Stimulated activated memory B cell treated with anti-CD40 and anti-IgM and Interleukin-4, amounts not matched to agents 10 μg/mL and 1 μg/mL and 100 μg/mL, for 72 hours (primary cell): ENCODE measurements at regions not wholly inside any gene's neighbourhood (a gene's known extent, or its start where the extent isn't known, plus 50 kb on each side); places are given as distances from the start of the nearest gene placed in this dataset.

Experiments used
- ATAC-seq: fragments of 150-1000 bp; cut with Tn5 transposase; 2 replicates; pipeline ENCODE4 v1.10.0; 2021
- H3K27ac Mint-ChIP-seq: one replicate; pipeline ENCODE4 v1.8.0; 2022; ENCODE audit warnings: mild to moderate bottlenecking, mixed read lengths
- H3K27me3 Mint-ChIP-seq: one replicate; pipeline ENCODE4 v1.8.0; 2022; ENCODE audit warnings: mixed read lengths
- H3K36me3 Mint-ChIP-seq: one replicate; pipeline ENCODE4 v1.8.0; 2022; ENCODE audit warnings: mixed read lengths
- H3K4me1 Mint-ChIP-seq: one replicate; pipeline ENCODE4 v1.8.0; 2022; ENCODE audit warnings: mixed read lengths
- H3K4me3 Mint-ChIP-seq: one replicate; pipeline ENCODE4 v1.8.0; 2022; ENCODE audit warnings: mild to moderate bottlenecking, moderate library complexity, mixed read lengths
- H3K9me3 Mint-ChIP-seq: one replicate; pipeline ENCODE4 v1.8.0; 2022; ENCODE audit warnings: mixed read lengths

DNA sequence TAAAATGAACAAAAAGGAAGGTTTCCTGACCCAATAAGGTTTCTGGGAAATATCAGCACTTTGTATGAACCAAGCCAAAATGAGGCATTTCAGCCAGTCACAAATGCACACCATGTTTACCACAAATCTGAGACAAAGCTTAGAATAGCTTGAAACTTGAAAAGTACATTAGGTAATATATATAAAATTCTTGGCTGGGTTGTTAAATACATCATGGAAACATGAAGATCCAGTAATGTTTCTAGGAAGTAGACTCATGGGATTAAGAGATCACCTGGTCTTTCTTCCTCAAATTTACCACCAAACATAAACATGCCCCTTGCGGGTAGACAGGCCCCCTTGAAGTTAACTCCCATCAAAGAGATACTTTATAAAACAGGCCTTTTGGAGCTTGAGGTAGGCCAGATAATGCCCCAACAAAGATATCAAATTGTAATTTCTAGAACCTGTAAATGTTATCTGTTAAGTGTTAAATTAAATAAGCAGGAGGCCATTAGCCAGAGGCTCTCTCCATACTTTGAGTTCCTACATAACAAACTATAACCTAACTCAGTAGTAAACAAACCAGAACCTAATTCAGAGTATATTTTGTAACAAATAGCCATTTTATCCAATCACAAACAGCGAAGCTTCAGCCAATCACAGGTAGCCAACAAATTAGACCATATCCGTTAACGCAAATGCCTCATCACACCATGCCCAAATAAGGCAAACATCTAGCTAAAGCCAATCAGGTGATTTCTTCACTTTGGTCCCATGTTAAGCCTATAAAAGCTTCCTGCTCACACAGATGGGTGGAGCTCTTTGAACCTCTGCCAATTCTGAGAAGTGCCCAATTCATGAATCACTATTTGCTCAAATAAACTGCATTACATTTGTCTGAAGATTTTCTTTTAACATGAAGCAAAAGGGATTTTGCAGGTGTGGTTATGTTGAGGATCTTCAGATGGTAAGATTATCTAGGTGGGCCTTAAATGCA lies 127.9 kb upstream of the TARS1 start:
- H3K9me3 Mint-ChIP-seq, result peaks cover 3% of the 10 kb centered on the region
- ATAC-seq, result no peak
- H3K4me3 Mint-ChIP-seq, result no peak overlapping the region
- no peaks in the 10 kb centered on the region for H3K4me1 Mint-ChIP-seq
- H3K36me3 Mint-ChIP-seq, result no peaks in the 10 kb centered on the region
- no peaks in the 10 kb centered on the region for H3K27me3 Mint-ChIP-seq
- no peak overlapping the region for H3K27ac Mint-ChIP-seq

DNA sequence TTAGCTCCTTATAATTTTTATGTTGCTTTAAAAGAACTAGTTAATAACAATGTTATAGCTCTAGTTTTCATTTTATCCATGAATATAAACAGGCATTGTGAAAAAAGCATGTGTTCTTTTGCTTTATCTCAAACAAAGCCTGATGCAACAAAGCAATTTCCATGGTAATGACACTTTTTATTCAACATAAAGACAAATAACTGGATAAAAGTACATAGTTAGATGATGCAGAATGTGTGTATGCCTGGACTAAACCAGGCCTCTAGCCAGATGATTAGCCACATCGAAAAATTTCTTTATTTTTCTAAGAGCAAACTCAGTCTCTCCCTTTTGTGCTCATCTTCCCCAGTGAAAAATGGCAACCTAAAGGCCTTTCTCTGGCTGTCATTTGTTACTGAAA lies 125.6 kb upstream of the TARS1 start:
- no peak for ATAC-seq
- no peaks in the 10 kb centered on the region for H3K36me3 Mint-ChIP-seq
- H3K27ac Mint-ChIP-seq, result no peak overlapping the region
- peaks cover 3% of the 10 kb centered on the region for H3K9me3 Mint-ChIP-seq
- no peaks in the 10 kb centered on the region for H3K27me3 Mint-ChIP-seq
- H3K4me3 Mint-ChIP-seq, result no peak overlapping the region
- no peaks in the 10 kb centered on the region for H3K4me1 Mint-ChIP-seq

DNA sequence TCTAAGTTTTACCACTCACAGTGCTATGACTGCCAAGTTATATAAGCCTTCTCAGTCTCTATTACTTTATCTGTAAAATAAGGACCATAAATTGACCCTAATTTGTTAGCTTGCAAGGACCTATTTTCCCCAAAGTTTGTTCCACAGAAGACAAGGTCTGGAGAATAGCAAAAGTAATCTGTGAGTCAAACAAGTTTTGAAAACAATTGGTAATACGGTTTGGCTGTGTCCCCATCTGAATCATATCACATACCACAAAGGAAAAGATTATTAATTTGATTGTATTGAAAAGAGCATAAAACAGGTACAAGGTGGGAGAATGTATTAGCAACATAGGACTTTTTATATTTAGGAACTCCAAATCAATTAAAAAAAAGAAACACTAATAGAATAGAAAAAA lies 124.0 kb upstream of the TARS1 start:
- no peak overlapping the region for H3K4me3 Mint-ChIP-seq

DNA sequence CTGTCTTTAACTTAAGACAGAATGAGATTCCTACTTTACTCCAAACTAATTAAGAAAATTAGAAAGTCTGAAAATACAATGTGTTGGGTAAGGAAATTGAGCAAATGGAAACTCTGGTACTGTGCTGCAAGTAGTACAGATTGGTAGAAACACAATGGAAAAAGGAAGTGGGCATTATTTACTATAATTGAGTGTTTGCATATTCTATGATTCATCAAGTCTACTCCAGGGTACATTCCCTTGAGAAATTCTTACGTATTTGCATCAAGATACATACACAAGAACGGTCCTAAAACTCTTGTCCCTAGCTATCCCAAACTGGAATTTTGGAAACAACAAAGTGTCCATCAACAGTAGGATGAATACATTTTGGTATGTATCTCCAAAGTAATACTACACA lies 123.5 kb upstream of the TARS1 start:
- Mint-ChIP-seq H3K4me3 (no peak overlapping the region), H3K27ac (no peak overlapping the region), H3K27me3 (no peaks in the 10 kb centered on the region), H3K4me1 (no peaks in the 10 kb centered on the region), H3K9me3 (peaks cover 3% of the 10 kb centered on the region), H3K36me3 (no peaks in the 10 kb centered on the region)
- no peak for ATAC-seq

More for the DNA sequence above, 124.0 kb upstream of the TARS1 start:
- no peaks in the 10 kb centered on the region for H3K36me3 Mint-ChIP-seq
- ATAC-seq, result no peak
- H3K27me3 Mint-ChIP-seq, result no peaks in the 10 kb centered on the region
- H3K27ac Mint-ChIP-seq, result no peak overlapping the region
- H3K4me1 Mint-ChIP-seq, result no peaks in the 10 kb centered on the region
- peaks cover 3% of the 10 kb centered on the region for H3K9me3 Mint-ChIP-seq

DNA sequence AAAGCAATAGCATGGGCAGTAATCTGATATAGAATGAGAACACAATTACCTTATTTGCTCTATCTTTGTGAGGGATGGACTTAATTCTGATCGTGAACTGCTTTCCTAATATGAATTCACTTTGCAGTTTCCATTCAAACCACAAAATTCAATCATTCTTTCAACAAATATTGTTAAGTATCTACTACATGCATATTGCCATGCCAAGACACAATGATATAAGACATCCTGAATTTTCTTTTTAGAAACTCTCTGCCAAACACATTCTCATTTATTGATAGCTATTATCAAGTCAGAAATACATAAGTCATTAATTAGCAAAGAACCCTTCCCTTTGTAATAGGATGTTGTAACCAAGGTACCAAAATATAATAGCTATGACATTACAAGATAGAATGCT lies 121.6 kb upstream of the TARS1 start:
- no peak for ATAC-seq
- Mint-ChIP-seq H3K9me3 (no peaks in the 10 kb centered on the region), H3K27me3 (no peaks in the 10 kb centered on the region), H3K36me3 (no peaks in the 10 kb centered on the region), H3K4me3 (no peak overlapping the region), H3K27ac (no peak overlapping the region), H3K4me1 (no peaks in the 10 kb centered on the region)

DNA sequence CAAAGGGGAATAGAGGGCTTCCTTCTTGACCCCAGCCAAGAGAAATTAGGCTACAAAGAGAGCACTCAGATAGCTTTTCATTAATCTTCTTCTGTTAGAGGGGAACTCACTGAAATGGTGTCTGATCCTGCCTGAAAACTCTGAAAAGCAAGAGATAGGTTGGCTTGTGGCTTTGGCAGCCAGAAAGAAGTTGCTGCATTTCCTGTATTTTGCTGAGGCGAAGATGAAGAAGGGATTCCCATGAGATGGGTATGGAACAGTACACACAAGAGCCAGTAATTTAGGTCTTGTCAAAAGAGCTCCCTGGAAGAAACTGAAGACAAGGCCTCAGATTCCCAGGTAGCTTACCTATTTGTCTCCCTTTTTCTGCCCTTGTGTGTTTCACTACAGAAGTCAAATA lies 120.9 kb upstream of the TARS1 start:
- H3K4me3 Mint-ChIP-seq, result no peak overlapping the region
- H3K27ac Mint-ChIP-seq, result no peak overlapping the region
- H3K27me3 Mint-ChIP-seq, result no peaks in the 10 kb centered on the region
- H3K4me1 Mint-ChIP-seq, result no peaks in the 10 kb centered on the region
- no peaks in the 10 kb centered on the region for H3K36me3 Mint-ChIP-seq
- ATAC-seq, result no peak
- no peaks in the 10 kb centered on the region for H3K9me3 Mint-ChIP-seq

DNA sequence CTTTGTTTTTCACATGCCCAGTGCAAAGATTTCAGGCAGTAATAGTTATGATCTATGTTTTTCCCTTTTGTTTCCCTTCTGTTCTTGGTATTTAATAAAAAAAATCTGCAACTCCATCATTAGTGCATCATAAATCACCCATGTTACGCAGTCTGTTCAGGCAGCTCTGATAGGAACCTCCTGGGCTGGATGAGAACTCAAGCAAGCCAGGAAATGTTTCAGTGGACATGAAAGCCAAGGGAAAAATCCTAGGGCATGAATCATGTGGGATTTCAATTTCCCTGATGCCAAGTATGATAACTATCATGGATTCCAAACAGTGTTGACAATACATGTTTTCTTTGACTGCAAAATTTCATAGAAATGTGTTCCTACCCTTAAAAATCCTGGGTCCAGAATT lies 119.7 kb upstream of the TARS1 start:
- no peaks in the 10 kb centered on the region for H3K9me3 Mint-ChIP-seq

DNA sequence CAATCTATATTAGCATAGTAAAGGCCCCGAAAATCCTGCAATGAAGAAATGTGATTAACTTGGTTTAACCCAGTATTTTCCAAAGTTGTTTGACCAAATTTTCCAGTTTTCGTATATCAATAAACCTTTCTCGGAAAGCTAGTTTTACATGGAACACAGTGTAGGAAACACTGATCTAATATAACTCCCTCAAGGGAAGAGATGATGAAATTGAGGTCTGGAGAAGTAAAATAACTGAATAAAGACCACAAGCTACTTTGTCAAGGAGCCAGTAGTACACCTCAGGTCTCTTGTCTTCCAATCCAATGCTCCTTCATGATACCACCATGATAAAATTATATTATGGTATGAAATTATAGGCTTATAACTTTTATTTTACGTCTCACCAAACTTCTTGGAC lies 118.1 kb upstream of the TARS1 start:
- Mint-ChIP-seq H3K27ac (no peak overlapping the region), H3K36me3 (no peaks in the 10 kb centered on the region), H3K9me3 (peaks cover 3% of the 10 kb centered on the region), H3K4me1 (no peaks in the 10 kb centered on the region), H3K27me3 (no peaks in the 10 kb centered on the region), H3K4me3 (no peak overlapping the region)
- no peak for ATAC-seq

More for the DNA sequence above, 119.7 kb upstream of the TARS1 start:
- Mint-ChIP-seq H3K36me3 (no peaks in the 10 kb centered on the region), H3K27ac (no peak overlapping the region), H3K4me1 (no peaks in the 10 kb centered on the region), H3K27me3 (no peaks in the 10 kb centered on the region), H3K4me3 (no peak overlapping the region)
- ATAC-seq, result no peak

DNA sequence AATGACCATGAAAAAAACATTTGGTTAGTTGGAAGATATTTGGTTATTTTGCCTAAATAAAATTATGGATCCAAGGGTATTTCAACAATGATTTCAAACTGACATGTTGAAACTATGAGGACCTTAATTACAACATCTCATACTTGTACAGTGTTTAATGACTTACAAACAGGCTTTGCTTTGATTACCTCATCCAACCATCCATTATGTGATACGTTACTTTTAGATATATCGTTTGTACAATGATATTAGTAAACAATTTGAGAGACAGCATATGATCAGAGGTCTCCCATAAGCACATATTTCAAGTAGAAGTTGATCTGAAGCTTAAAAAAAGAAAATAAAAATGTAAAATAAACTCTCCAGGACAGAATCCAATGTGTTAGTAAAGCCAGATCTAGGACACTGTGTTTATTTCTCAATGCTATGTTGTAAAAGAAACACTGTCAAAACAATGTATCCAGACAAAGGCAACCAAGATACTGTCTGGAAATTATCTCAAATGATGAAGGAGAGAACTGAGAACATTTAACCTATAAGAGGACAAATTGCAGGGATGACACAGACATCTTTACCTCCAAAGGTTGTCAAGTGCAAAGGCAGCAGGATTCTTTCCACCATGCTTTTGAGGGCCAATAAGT lies 116.0 kb upstream of the TARS1 start:
- no peaks in the 10 kb centered on the region for H3K27me3 Mint-ChIP-seq
- ATAC-seq, result no peak
- no peak overlapping the region for H3K27ac Mint-ChIP-seq
- H3K36me3 Mint-ChIP-seq, result no peaks in the 10 kb centered on the region
- peaks cover 3% of the 10 kb centered on the region for H3K9me3 Mint-ChIP-seq
- H3K4me1 Mint-ChIP-seq, result no peaks in the 10 kb centered on the region
- H3K4me3 Mint-ChIP-seq, result no peak overlapping the region

DNA sequence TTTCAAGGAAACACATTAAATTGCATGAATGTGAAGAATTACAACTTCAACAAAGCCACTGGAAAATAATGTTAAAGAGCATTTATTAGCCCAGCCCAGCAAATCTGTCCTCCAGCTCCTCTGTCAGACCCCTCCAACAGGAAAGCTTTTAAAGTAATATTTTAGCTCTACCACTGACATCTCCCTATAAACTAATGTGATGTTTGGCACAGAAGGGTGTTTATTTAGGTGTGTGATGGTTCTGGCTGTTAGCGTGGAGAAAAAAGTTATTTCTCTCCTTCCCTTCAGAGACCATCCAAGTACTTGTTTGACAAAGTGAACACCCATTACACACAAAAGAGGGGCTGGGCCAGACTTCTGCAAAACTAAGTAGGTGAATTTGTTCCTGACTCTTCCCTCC lies 111.9 kb upstream of the TARS1 start:
- Mint-ChIP-seq H3K27me3 (no peaks in the 10 kb centered on the region), H3K9me3 (peaks cover 3% of the 10 kb centered on the region), H3K36me3 (no peaks in the 10 kb centered on the region), H3K4me1 (no peaks in the 10 kb centered on the region), H3K27ac (no peak overlapping the region), H3K4me3 (no peak overlapping the region)
- ATAC-seq, result no peak

DNA sequence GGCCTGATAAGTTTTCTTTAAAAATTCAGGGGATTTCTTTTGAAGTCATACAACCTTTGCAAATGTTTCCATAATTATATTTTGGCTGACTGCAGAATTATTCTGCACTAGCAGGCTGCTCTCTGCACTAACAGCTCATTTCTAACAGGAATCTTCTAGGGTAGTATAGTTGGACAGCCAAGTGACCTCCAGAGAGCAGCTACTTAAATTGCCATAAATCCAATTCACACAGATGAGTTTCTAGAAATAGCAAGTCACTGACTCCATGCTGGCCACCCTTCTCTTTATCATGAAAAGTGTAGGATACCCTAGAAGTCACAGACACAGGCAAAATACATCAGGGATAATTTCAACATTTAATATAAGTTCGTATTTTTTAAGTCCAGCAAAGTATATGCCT lies 110.9 kb upstream of the TARS1 start:
- H3K4me3 Mint-ChIP-seq, result no peak overlapping the region
- ATAC-seq, result no peak

DNA sequence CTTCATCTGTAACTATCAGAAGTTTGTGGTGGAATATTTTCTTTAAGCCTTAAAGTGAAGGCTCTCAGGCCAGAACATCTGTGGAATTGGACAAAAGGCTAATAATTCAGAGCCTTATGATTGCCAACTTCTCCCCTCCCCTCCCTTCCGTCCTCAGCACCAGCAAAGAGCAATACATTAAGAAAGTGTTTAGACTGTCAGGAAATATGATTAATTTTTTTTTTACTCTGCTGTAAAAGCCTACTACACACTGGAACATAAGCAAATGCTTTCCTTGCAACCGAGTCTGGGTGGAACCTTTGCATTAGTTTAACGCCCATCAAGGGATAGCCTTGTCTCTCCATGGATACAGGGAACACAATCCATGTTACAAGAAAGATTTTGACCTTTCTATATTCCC lies 110.3 kb upstream of the TARS1 start:
- Mint-ChIP-seq H3K36me3 (no peaks in the 10 kb centered on the region), H3K9me3 (peaks cover 3% of the 10 kb centered on the region), H3K4me3 (no peak overlapping the region), H3K4me1 (no peaks in the 10 kb centered on the region), H3K27ac (no peak overlapping the region), H3K27me3 (no peaks in the 10 kb centered on the region)
- ATAC-seq, result no peak

More for the DNA sequence above, 110.9 kb upstream of the TARS1 start:
- peaks cover 3% of the 10 kb centered on the region for H3K9me3 Mint-ChIP-seq
- H3K27me3 Mint-ChIP-seq, result no peaks in the 10 kb centered on the region
- no peaks in the 10 kb centered on the region for H3K4me1 Mint-ChIP-seq
- no peak overlapping the region for H3K27ac Mint-ChIP-seq
- H3K36me3 Mint-ChIP-seq, result no peaks in the 10 kb centered on the region

DNA sequence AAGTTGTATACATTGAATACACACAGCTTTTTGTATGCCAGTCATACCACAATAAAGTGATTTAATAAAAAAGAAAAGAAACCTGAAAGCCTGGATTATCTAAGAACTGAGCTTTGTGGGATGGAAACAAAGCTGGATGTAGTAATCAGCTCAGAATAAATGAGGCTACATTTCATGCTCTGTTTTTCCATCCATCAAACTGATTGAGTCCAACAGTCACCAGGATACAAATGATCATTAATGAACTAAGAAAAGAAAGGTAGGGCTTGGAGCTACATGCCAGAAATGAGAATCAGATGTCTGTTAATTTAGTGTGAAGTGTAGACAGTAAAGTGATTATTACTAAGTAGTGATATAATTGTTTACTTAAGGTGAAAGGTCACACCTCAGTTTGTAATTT lies 109.8 kb upstream of the TARS1 start:
- Mint-ChIP-seq H3K27me3 (no peaks in the 10 kb centered on the region), H3K27ac (no peak overlapping the region), H3K4me3 (no peak overlapping the region), H3K36me3 (no peaks in the 10 kb centered on the region), H3K4me1 (no peaks in the 10 kb centered on the region), H3K9me3 (peaks cover 3% of the 10 kb centered on the region)
- no peak for ATAC-seq

DNA sequence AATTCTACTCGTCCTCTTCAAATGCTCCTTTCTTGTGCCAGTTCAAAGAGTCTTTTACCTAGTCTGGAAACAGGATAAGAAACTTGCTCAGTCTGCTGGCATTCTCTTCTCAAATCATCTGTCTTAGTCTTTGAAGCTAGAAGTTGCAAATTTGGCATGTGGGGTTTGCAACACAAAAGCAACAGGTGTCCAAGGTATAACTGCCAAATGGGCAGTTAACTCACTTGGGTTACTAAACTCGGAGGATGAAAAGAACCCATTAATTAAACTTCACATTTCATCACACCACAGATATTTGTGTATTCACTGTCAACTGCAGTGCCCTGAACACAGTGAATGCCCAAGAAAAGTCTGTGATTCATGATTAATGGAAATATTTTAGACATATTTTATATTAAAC lies 108.0 kb upstream of the TARS1 start:
- Mint-ChIP-seq H3K4me1 (no peaks in the 10 kb centered on the region), H3K9me3 (no peaks in the 10 kb centered on the region), H3K27me3 (no peaks in the 10 kb centered on the region), H3K36me3 (no peaks in the 10 kb centered on the region), H3K4me3 (no peak overlapping the region), H3K27ac (no peak overlapping the region)
- ATAC-seq, result no peak

DNA sequence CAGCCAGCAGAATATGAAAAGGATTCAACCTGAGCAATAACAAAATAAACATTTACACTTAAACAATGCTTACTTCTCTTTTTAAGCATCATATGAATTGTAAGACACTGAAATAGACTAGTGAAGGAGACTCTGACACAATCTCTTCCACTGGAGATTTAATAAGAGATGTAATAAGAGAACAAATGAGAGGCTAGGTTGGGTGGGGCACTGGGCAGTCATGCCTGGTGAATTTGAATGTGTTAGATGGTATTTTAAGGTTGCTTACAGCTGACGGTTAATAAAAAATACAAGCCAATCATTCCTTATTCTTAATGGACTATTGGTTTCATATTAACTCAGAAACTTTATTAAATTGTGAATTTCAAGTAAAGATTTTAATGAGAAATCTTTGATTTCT lies 105.9 kb upstream of the TARS1 start:
- no peak for ATAC-seq

More for the DNA sequence above, 105.9 kb upstream of the TARS1 start:
- H3K4me1 Mint-ChIP-seq, result no peaks in the 10 kb centered on the region
- no peaks in the 10 kb centered on the region for H3K36me3 Mint-ChIP-seq
- H3K9me3 Mint-ChIP-seq, result no peaks in the 10 kb centered on the region
- no peaks in the 10 kb centered on the region for H3K27me3 Mint-ChIP-seq
- H3K27ac Mint-ChIP-seq, result no peak overlapping the region
- H3K4me3 Mint-ChIP-seq, result no peak overlapping the region
